HG02884 (cell line): ENCODE measurements at regions not wholly inside any gene's neighbourhood (a gene's known extent, or its start where the extent isn't known, plus 50 kb on each side); places are given as distances from the start of the nearest gene placed in this dataset.

Experiments used
- ATAC-seq: cut with Tn5 transposase; IDR thresholded peaks from one replicate; pipeline ENCODE4 v1.9.1; 2021; ENCODE audit warnings: mild to moderate bottlenecking, moderate library complexity; ENCODE audit not compliant: unreplicated experiment

DNA sequence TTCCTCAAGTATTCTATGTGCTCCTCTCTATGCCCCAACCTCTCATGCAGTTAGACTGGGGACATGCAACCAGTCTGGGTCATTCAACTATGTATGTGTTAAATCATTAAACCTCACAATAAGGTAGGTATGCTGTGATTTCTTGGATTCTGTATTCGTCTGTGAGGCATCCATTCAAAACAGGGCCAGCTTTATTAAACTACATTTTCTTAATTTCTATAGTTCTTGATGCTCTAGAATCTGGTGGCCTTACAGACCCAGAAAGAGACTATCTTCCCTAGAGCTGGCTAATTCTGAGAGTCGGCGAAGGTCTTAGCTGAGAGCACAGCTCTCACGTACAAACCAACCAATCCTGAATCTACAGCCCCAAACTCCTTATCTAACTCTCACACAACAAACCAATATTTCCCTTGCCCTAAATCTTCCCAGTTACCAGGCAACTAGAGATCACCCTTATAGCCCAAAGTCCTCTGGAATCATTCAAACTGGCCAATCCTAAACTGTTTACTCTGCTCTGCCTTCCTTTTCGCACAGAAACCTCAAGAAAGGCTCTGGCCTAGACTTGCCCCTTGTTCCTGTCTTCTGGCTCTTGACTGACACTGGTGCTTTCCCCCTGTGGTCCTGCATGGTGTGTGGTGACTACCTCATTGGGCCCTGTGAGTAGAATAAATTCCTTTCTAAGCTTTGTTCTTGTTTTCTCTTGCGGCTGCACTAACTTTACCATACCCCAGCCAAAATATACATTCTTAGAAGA, 203.5 kb upstream of the TET2 start:
- ATAC-seq = peak; percentile 57

DNA sequence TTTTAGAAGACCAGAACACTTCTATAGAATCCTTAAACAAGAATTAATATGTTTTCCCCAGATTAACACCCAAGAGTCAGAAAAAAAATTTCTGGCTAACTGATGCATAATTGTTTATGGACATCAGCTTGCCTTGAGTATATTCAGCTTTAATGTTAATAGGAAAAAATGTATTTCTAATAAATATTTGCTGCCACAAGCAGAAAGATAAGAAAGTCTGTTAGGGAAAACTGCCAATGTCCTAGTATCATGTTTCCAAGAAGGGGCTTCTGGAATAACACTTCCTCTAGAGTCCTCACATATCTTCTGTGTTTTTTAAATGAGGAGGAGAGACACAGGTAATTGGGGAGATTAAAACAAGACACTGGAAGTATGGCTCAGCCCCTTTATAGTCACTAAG, 202.1 kb upstream of the TET2 start:
- no peak for ATAC-seq

- ATAC-seq = no peak
Observed at GRCh38 chr4:104964410-104965175, 182.1 kb upstream of the TET2 start.

GRCh38 chr4:104966349-104967033, 180.2 kb upstream of the TET2 start:
- ATAC-seq = peak; percentile 95

- peak; percentile 21 for ATAC-seq
Observed at GRCh38 chr4:104967034-104967401, 179.7 kb upstream of the TET2 start.

GRCh38 chr4:104969394-104970082, 177.1 kb upstream of the TET2 start:
- no peak for ATAC-seq

- no peak for ATAC-seq
Observed at GRCh38 chr4:104971462-104971861, 175.2 kb upstream of the TET2 start.

DNA sequence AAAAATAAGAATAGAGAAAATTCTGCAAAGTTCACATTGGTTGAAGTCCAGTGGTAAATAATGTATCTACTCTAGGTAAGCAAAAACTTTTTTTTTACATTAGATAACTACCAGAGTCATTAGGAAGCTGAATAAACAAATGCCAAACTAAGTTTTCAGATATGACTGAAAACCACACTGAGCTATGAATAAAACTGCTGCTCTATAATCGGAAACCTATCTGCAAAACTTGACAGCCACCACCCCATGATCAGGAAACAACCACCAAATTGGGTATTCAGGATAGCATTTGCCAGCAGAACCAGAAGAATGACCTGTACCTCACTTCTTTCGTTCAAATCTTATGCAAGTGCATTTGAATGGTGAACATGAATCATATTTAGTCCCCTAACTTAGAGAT, 173.0 kb upstream of the TET2 start:
- peak; percentile 43 for ATAC-seq

GRCh38 chr4:104975617-104976016, 171.1 kb upstream of the TET2 start:
- ATAC-seq = no peak

- no peak for ATAC-seq
Observed at GRCh38 chr4:104976262-104976661, 170.4 kb upstream of the TET2 start.

GRCh38 chr4:104979083-104979760, 167.5 kb upstream of the TET2 start:
- no peak for ATAC-seq

DNA sequence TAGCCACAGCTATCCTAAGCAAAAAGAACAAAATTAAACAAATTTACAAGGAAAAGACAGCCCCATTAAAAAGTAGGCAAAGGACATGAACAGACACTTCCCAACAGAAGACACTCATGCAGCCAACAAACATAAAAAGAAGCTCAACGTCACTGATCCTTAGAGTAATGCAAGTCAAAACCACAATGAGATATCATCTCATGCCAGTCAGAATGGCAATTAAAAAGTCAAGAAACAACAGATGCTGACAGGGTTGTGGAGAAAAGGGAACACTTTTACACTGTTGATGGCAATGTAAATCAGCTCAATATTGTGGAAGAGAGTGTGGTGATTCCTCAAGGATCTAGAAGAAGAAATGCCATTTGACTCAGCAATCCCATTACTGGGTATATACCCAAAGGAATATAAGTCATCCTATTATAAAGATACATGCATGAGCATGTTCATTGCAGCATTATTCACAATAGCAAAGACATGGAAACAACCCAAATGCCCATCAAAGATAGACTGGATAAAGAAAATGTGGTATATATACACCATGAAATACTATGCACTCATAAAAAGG, 163.0 kb upstream of the TET2 start:
- ATAC-seq = no peak

- no peak for ATAC-seq
Observed at GRCh38 chr4:104986306-104986705, 160.4 kb upstream of the TET2 start.

GRCh38 chr4:104989371-104989770, 157.3 kb upstream of the TET2 start:
- no peak for ATAC-seq

- no peak for ATAC-seq
Observed at GRCh38 chr4:105002278-105002677, 144.4 kb upstream of the TET2 start.

- ATAC-seq = no peak
Observed at GRCh38 chr4:105014234-105014633, 132.4 kb upstream of the TET2 start.

DNA sequence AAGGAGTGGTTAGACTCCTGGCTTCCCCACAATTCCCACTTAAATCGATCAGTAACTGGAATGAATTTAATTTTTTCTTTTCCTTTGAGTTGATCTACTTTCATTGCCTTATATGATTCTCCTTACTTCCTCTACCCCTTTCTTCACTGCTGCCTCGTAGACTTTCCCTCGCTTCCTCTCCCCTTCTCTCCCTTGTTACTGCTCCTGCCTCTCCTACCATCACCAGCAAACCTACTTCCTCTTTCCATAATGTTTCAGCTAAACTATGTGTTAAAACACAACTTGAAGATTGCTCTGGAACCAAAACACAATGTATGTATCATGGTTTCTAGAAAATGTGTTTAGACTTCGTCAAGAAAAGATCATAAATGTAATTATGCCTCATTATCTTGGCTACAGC, 132.0 kb upstream of the TET2 start:
- ATAC-seq = no peak

GRCh38 chr4:105015750-105016149, 130.9 kb upstream of the TET2 start:
- no peak for ATAC-seq

- ATAC-seq = no peak
Observed at GRCh38 chr4:105022811-105023667, 123.6 kb upstream of the TET2 start.
